GM12892 (cell line): ENCODE measurements at regions not wholly inside any gene's neighbourhood (a gene's known extent, or its start where the extent isn't known, plus 50 kb on each side); places are given as distances from the start of the nearest gene placed in this dataset.

Experiments used
- POLR2A ChIP-seq: IDR thresholded peaks from 2 replicates; pipeline ENCODE4 v1.6.1; 2011; ENCODE audit warnings: low read depth, low read length, control low read depth
- POLR2AphosphoS5 ChIP-seq: IDR thresholded peaks from 2 replicates; pipeline ENCODE4 v1.6.1; 2011; ENCODE audit warnings: low read depth, low read length, control low read depth

- TF ChIP-seq POLR2AphosphoS5 (no peak), POLR2A (no peak)
Measured at GRCh38 chr9:131803758-131804411, 64.0 kb upstream of the RAPGEF1 start.
